ENCODE measurements at regions not wholly inside any gene's neighbourhood (a gene's known extent, or its start where the extent isn't known, plus 50 kb on each side); places are given as distances from the start of the nearest gene placed in this dataset.

GRCh38 chr20:57795342-57795697 is 85.5 kb upstream of the PMEPA1 start:
- SMC1A ChIA-PET (ENCODE audit: uncharacterized antibody, unreplicated experiment): no interaction called here
- BruUV-seq (replicated peaks): no TSS peak

GRCh38 chr20:57794600-57795341 is 85.0 kb upstream of the PMEPA1 start:
- FAIRE-seq (no peak), ATAC-seq (no peak), DNase-seq (ENCODE audit: low read depth, low spot score) (no peak)
- Histone ChIP-seq H3K9ac (ENCODE audit: control insufficient read depth, insufficient read depth, low read length) (no peak overlapping the region), H3K36me3 (ENCODE audit: control insufficient read depth in 2 of 2, insufficient read depth in 2 of 2, low read length in 1 of 2) (no peaks in the 10 kb centered on the region), H3K79me2 (ENCODE audit: control insufficient read depth, insufficient read depth, low read length) (no peaks in the 10 kb centered on the region), H3K4me1 (ENCODE audit: control insufficient read depth, insufficient read depth, low read length) (no peaks in the 10 kb centered on the region), H3K9me3 (replicated peaks; ENCODE audit: control insufficient read depth, insufficient read depth, low read length) (no peaks in the 10 kb centered on the region), H2AFZ (ENCODE audit: control insufficient read depth, low read depth, low read length) (no peak overlapping the region), H3K4me3 (no peak overlapping the region), H3K27ac (ENCODE audit: control insufficient read depth, insufficient read depth) (no peak overlapping the region), H3K27me3 (replicated peaks in 1 of 2; ENCODE audit: control insufficient read depth in 2 of 2, insufficient read depth in 2 of 2, low read length in 1 of 2) (peaks cover 0 to 4% of the 10 kb centered on the region in 2 experiments; a peak in 2 of 4 replicates), H3K4me2 (ENCODE audit: control insufficient read depth, insufficient read depth) (no peak overlapping the region), H4K20me1 (ENCODE audit: control insufficient read depth, insufficient read depth) (no peaks in the 10 kb centered on the region)
- intact Hi-C loops (cut with micrococcal nuclease; ENCODE audit: unreplicated experiment): no loop called here
- BruUV-seq (replicated peaks): no TSS peak
- SMC1A ChIA-PET (ENCODE audit: uncharacterized antibody, unreplicated experiment): no interaction called here
- WGBS (ENCODE audit: insufficient coverage, insufficient replicate concordance, low lambda C conversion rate, missing lambda C conversion rate): 36% methylated on average over 21 of the region's 21 CpGs
- in situ Hi-C loops (cut with MboI): no loop called here
- CTCF ChIA-PET: interaction anchor here (0.7 kb wide), 1 partner anchor 67 kb away, joined by 3 read pairs; no protein-coding TSS in a partner anchor
- POLR2A ChIA-PET: no interaction called here
- TF ChIP-seq, protein P1, sequence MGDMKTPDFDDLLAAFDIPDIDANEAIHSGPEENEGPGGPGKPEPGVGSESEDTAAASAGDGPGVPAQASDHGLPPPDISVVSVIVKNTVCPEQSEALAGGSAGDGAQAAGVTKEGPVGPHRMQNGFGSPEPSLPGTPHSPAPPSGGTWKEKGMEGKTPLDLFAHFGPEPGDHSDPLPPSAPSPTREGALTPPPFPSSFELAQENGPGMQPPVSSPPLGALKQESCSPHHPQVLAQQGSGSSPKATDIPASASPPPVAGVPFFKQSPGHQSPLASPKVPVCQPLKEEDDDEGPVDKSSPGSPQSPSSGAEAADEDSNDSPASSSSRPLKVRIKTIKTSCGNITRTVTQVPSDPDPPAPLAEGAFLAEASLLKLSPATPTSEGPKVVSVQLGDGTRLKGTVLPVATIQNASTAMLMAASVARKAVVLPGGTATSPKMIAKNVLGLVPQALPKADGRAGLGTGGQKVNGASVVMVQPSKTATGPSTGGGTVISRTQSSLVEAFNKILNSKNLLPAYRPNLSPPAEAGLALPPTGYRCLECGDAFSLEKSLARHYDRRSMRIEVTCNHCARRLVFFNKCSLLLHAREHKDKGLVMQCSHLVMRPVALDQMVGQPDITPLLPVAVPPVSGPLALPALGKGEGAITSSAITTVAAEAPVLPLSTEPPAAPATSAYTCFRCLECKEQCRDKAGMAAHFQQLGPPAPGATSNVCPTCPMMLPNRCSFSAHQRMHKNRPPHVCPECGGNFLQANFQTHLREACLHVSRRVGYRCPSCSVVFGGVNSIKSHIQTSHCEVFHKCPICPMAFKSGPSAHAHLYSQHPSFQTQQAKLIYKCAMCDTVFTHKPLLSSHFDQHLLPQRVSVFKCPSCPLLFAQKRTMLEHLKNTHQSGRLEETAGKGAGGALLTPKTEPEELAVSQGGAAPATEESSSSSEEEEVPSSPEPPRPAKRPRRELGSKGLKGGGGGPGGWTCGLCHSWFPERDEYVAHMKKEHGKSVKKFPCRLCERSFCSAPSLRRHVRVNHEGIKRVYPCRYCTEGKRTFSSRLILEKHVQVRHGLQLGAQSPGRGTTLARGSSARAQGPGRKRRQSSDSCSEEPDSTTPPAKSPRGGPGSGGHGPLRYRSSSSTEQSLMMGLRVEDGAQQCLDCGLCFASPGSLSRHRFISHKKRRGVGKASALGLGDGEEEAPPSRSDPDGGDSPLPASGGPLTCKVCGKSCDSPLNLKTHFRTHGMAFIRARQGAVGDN (IDR thresholded peaks at IDR 0.05): no peak
- no peak for TF ChIP-seq CBX5 (IDR thresholded peaks at IDR 0.05; ENCODE audit: low read depth)
- no peak for TF ChIP-seq MEF2A (IDR thresholded peaks at IDR 0.05; ENCODE audit: insufficient read depth, low read depth, low read length)
- no peak for TF ChIP-seq BCL11A (IDR thresholded peaks at IDR 0.05; ENCODE audit: low read depth, low read length)
- no peak for TF ChIP-seq BRCA1 (IDR thresholded peaks at IDR 0.05; ENCODE audit: low read depth, low read length)
- no peak for TF ChIP-seq NR2C1 (IDR thresholded peaks at IDR 0.05)
- no peak for TF ChIP-seq RB1 (IDR thresholded peaks at IDR 0.05; ENCODE audit: borderline replicate concordance)
- TF ChIP-seq SUZ12 (IDR thresholded peaks at IDR 0.05; ENCODE audit: unreplicated experiment): no peak
- TF ChIP-seq GABPA (IDR thresholded peaks at IDR 0.05; ENCODE audit: low read depth): no peak
- TF ChIP-seq RUNX3 (IDR thresholded peaks at IDR 0.05; ENCODE audit: low read length): no peak
- RAD21 ChIA-PET (ENCODE audit: unreplicated experiment): no interaction called here

More at GRCh38 chr20:57795342-57795697, 85.5 kb upstream of the PMEPA1 start:
- Histone ChIP-seq H3K9ac (ENCODE audit: control insufficient read depth, insufficient read depth, low read length) (no peak overlapping the region), H4K20me1 (ENCODE audit: control insufficient read depth, insufficient read depth) (no peaks in the 10 kb centered on the region), H3K36me3 (ENCODE audit: control insufficient read depth in 2 of 2, insufficient read depth in 2 of 2, low read length in 1 of 2) (no peaks in the 10 kb centered on the region), H3K4me2 (ENCODE audit: control insufficient read depth, insufficient read depth) (no peak overlapping the region), H3K27me3 (replicated peaks in 1 of 2; ENCODE audit: control insufficient read depth in 2 of 2, insufficient read depth in 2 of 2, low read length in 1 of 2) (peaks cover 0 to 4% of the 10 kb centered on the region in 2 experiments; a peak in 2 of 4 replicates), H3K27ac (ENCODE audit: control insufficient read depth, insufficient read depth) (no peak overlapping the region), H2AFZ (ENCODE audit: control insufficient read depth, low read depth, low read length) (no peak overlapping the region), H3K9me3 (replicated peaks; ENCODE audit: control insufficient read depth, insufficient read depth, low read length) (no peaks in the 10 kb centered on the region), H3K4me1 (ENCODE audit: control insufficient read depth, insufficient read depth, low read length) (no peaks in the 10 kb centered on the region), H3K79me2 (ENCODE audit: control insufficient read depth, insufficient read depth, low read length) (no peaks in the 10 kb centered on the region), H3K4me3 (no peak overlapping the region)
- RAD21 ChIA-PET (ENCODE audit: unreplicated experiment): no interaction called here
- intact Hi-C loops (cut with micrococcal nuclease; ENCODE audit: unreplicated experiment) (no loop called here), in situ Hi-C loops (cut with MboI) (no loop called here)
- FAIRE-seq (no peak), DNase-seq (ENCODE audit: low read depth, low spot score) (no peak), ATAC-seq (no peak)
- POLR2A ChIA-PET: no interaction called here
- TF ChIP-seq RELA (IDR thresholded peaks at IDR 0.05; ENCODE audit: borderline replicate concordance, partially characterized antibody): no peak
- WGBS (ENCODE audit: insufficient coverage, insufficient replicate concordance, low lambda C conversion rate, missing lambda C conversion rate): 25% methylated on average over 6 of the region's 6 CpGs
- CTCF ChIA-PET: no interaction called here

Measured in GM12878 (cell line).